ENCODE measurements at regions not wholly inside any gene's neighbourhood (a gene's known extent, or its start where the extent isn't known, plus 50 kb on each side); places are given as distances from the start of the nearest gene placed in this dataset.

DNA sequence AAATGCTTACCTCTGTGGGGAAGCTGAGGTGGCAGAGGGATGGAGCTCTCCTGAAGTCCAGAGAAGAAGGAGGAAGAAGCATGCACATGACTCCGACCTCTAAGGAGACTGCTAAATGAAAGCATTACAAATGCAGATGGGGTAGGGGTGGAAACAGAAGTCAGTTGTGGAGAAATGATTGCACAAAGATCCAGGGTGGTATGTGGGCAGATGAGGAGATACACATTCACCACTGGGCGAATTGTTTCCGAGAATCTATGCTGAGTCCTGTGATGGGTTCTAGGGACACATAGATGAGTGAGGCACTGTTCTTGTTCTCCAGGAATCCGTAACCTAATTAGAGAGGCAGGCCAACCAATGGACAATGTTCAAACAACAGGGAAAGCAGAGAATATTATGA, 188.9 kb upstream of the ZBED5 start:
- Histone ChIP-seq H3K4me3 (no peak overlapping the region), H3K27me3 (no peaks in the 10 kb centered on the region), H3K36me3 (no peaks in the 10 kb centered on the region), H3K27ac (no peak overlapping the region), H3K4me1 (no peaks in the 10 kb centered on the region), H3K9me3 (no peaks in the 10 kb centered on the region)
- no peak for TF ChIP-seq POLR2AphosphoS5 (IDR thresholded peaks at IDR 0.05)
- TF ChIP-seq, protein P1, sequence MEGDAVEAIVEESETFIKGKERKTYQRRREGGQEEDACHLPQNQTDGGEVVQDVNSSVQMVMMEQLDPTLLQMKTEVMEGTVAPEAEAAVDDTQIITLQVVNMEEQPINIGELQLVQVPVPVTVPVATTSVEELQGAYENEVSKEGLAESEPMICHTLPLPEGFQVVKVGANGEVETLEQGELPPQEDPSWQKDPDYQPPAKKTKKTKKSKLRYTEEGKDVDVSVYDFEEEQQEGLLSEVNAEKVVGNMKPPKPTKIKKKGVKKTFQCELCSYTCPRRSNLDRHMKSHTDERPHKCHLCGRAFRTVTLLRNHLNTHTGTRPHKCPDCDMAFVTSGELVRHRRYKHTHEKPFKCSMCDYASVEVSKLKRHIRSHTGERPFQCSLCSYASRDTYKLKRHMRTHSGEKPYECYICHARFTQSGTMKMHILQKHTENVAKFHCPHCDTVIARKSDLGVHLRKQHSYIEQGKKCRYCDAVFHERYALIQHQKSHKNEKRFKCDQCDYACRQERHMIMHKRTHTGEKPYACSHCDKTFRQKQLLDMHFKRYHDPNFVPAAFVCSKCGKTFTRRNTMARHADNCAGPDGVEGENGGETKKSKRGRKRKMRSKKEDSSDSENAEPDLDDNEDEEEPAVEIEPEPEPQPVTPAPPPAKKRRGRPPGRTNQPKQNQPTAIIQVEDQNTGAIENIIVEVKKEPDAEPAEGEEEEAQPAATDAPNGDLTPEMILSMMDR (IDR thresholded peaks at IDR 0.05): no peak
- TF ChIP-seq POLR2A (IDR thresholded peaks at IDR 0.05): no peak
- intact Hi-C loops (cut with DNase I; ENCODE audit: low total_unique reads): no loop called here
- no peak for DNase-seq (ENCODE audit: low spot score in 2 of 2)

GRCh38 chr11:11045156-11045930, 187.5 kb upstream of the ZBED5 start:
- Histone ChIP-seq H3K4me1 (no peaks in the 10 kb centered on the region), H3K9me3 (no peaks in the 10 kb centered on the region), H3K36me3 (no peaks in the 10 kb centered on the region), H3K27me3 (no peaks in the 10 kb centered on the region), H3K4me3 (no peak overlapping the region), H3K27ac (no peak overlapping the region)
- intact Hi-C loops (cut with DNase I; ENCODE audit: low total_unique reads): no loop called here
- no peak for DNase-seq (ENCODE audit: low spot score in 2 of 2)
- no peak for TF ChIP-seq POLR2AphosphoS5 (IDR thresholded peaks at IDR 0.05)
- no peak for TF ChIP-seq POLR2A (IDR thresholded peaks at IDR 0.05)
- TF ChIP-seq, protein P1 (IDR thresholded peaks at IDR 0.05): no peak

- Histone ChIP-seq H3K9me3 (no peaks in the 10 kb centered on the region), H3K4me3 (no peak overlapping the region), H3K36me3 (no peaks in the 10 kb centered on the region), H3K27ac (no peak overlapping the region), H3K27me3 (no peaks in the 10 kb centered on the region), H3K4me1 (no peaks in the 10 kb centered on the region)
- TF ChIP-seq POLR2A (IDR thresholded peaks at IDR 0.05) (no peak), POLR2AphosphoS5 (IDR thresholded peaks at IDR 0.05) (no peak)
- TF ChIP-seq, protein P1 (IDR thresholded peaks at IDR 0.05): no peak
- DNase-seq (ENCODE audit: low spot score in 2 of 2): no peak
- intact Hi-C loops (cut with DNase I; ENCODE audit: low total_unique reads): no loop called here
Observed at GRCh38 chr11:11044137-11044855, 186.4 kb upstream of the ZBED5 start.

DNA sequence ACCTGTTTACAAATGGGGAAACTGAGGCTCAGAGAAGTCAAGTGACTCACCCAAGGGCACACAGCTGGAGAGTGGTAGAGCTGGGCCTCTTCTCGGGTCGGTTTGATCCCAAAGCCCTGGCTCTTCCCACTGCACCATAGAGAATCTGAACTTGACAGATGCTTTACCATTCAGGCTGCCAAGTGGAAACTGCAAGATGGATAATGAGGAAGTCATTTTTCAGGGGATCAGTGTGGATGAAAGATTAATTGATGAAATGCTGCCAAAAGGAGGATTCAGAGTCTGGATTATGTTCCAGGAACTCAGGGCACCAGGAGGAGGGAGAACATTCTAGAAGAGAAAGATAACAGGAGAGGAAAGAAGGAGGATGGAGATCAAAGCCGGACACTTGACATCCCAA, 185.9 kb upstream of the ZBED5 start:
- Histone ChIP-seq H3K36me3 (no peaks in the 10 kb centered on the region), H3K27ac (no peak overlapping the region), H3K27me3 (no peaks in the 10 kb centered on the region), H3K9me3 (no peaks in the 10 kb centered on the region), H3K4me1 (no peaks in the 10 kb centered on the region), H3K4me3 (no peak overlapping the region)
- intact Hi-C loops (cut with DNase I; ENCODE audit: low total_unique reads): no loop called here
- TF ChIP-seq POLR2AphosphoS5 (IDR thresholded peaks at IDR 0.05) (no peak), POLR2A (IDR thresholded peaks at IDR 0.05) (no peak)
- TF ChIP-seq, protein P1 (IDR thresholded peaks at IDR 0.05): no peak
- no peak for DNase-seq (ENCODE audit: low spot score in 2 of 2)
